ENCODE measurements at regions not wholly inside any gene's neighbourhood (a gene's known extent, or its start where the extent isn't known, plus 50 kb on each side); places are given as distances from the start of the nearest gene placed in this dataset.

GRCh38 chr9:23120630-23121029, 674.0 kb downstream of the DMRTA1 start:
- no peak for DNase-seq (ENCODE audit: low read depth)
- H3K36me3 ChIP-seq (ENCODE audit: control insufficient read depth, insufficient read depth, low read length) = no peaks in the 10 kb centered on the region
- no peak for FAIRE-seq
- no peak for TF ChIP-seq CTCF (IDR thresholded peaks at IDR 0.05; ENCODE audit: insufficient read depth, low read length, severe bottlenecking)
- H3K27me3 ChIP-seq (ENCODE audit: control insufficient read depth, insufficient read depth, low read length) = no peaks in the 10 kb centered on the region
- H3K4me3 ChIP-seq (ENCODE audit: low read depth, low read length) = no peak overlapping the region

DNA sequence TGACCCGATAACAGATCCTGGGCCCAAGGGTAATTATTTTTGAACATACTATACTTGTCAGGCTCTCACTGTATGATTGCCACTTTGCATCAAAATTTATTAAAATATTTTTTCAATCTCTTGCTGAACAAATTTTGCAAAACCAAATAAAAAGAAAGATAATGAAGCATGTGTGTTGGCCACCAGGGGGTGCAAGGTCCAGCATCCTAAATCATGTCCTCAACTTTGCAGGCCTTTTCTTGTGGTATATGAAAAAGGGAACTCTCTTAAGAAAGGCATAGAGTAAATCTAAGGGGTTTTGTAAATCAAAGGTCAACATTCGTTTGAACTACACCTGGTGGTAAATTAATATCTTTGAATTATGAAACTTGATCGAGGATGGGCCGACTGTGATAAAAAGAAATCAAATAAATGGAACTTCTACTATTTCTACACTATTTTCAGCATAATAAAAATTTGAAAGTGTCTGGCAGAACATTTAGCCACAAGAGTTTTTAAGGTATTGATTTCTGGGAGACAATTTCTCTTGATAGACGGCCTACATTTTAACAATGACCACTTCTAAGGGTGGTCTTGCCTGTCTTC, 676.5 kb downstream of the DMRTA1 start:
- TF ChIP-seq CTCF (IDR thresholded peaks at IDR 0.05; ENCODE audit: insufficient read depth, low read length, severe bottlenecking) = peak; percentile 59
- Histone ChIP-seq H3K27me3 (ENCODE audit: control insufficient read depth, insufficient read depth, low read length) (no peaks in the 10 kb centered on the region), H3K36me3 (ENCODE audit: control insufficient read depth, insufficient read depth, low read length) (no peaks in the 10 kb centered on the region), H3K4me3 (ENCODE audit: low read depth, low read length) (no peak overlapping the region)
- FAIRE-seq (no peak), DNase-seq (ENCODE audit: low read depth) (peak; percentile 49)

- no peak for TF ChIP-seq CTCF (IDR thresholded peaks at IDR 0.05; ENCODE audit: insufficient read depth, low read length, severe bottlenecking)
- Histone ChIP-seq H3K27me3 (ENCODE audit: control insufficient read depth, insufficient read depth, low read length) (no peaks in the 10 kb centered on the region), H3K4me3 (ENCODE audit: low read depth, low read length) (no peak overlapping the region), H3K36me3 (ENCODE audit: control insufficient read depth, insufficient read depth, low read length) (no peaks in the 10 kb centered on the region)
- no peak for FAIRE-seq
- no peak for DNase-seq (ENCODE audit: low read depth)
Observed at GRCh38 chr9:23145467-23145866, 680.6 kb downstream of the ELAVL2 start.

- Histone ChIP-seq H3K36me3 (ENCODE audit: control insufficient read depth, insufficient read depth, low read length) (no peaks in the 10 kb centered on the region), H3K27me3 (ENCODE audit: control insufficient read depth, insufficient read depth, low read length) (no peaks in the 10 kb centered on the region), H3K4me3 (ENCODE audit: low read depth, low read length) (no peak overlapping the region)
- no peak for DNase-seq (ENCODE audit: low read depth)
- no peak for FAIRE-seq
- TF ChIP-seq CTCF (IDR thresholded peaks at IDR 0.05; ENCODE audit: insufficient read depth, low read length, severe bottlenecking) = no peak
Observed at GRCh38 chr9:23153058-23153457, 673.0 kb downstream of the ELAVL2 start.

DNA sequence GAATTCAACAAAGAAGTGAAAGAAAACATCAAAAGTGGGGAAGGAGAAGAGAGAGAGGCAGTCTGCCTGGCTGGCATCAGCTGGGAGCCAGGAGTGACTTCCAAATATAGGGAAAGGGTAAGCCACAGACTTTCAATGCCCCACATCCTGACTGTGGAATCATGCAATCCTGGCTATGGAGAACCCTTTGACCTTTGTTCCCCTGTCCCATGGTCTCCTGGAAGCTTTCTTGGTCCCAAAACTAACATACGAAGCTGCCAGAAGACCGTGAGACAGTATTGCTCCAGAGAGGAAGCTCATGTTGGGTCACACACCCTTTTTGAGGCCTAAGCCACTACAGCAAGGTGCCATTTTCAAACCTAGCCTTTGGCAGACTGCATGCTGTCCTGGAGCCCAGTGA, 665.5 kb downstream of the ELAVL2 start:
- DNase-seq (ENCODE audit: low read depth) = no peak
- FAIRE-seq = no peak

More for the DNA sequence above, 665.5 kb downstream of the ELAVL2 start:
- no peak for TF ChIP-seq CTCF (IDR thresholded peaks at IDR 0.05; ENCODE audit: insufficient read depth, low read length, severe bottlenecking)
- H3K36me3 ChIP-seq (ENCODE audit: control insufficient read depth, insufficient read depth, low read length) = no peaks in the 10 kb centered on the region
- no peaks in the 10 kb centered on the region for H3K27me3 ChIP-seq (ENCODE audit: control insufficient read depth, insufficient read depth, low read length)
- no peak overlapping the region for H3K4me3 ChIP-seq (ENCODE audit: low read depth, low read length)
